GM18508 (cell line): ENCODE measurements at regions not wholly inside any gene's neighbourhood (a gene's known extent, or its start where the extent isn't known, plus 50 kb on each side); places are given as distances from the start of the nearest gene placed in this dataset.

Source experiments
- ATAC-seq: cut with Tn5 transposase; IDR thresholded peaks from one replicate; pipeline ENCODE4 v1.9.1; 2021; ENCODE audit warnings: moderate number of reproducible peaks; ENCODE audit not compliant: insufficient read depth, unreplicated experiment

- ATAC-seq, result no peak
Measured at GRCh38 chr4:10958226-10958856, 273.8 kb upstream of the CLNK start.

GRCh38 chr4:10951306-10951705, 266.7 kb upstream of the CLNK start:
- no peak for ATAC-seq

DNA sequence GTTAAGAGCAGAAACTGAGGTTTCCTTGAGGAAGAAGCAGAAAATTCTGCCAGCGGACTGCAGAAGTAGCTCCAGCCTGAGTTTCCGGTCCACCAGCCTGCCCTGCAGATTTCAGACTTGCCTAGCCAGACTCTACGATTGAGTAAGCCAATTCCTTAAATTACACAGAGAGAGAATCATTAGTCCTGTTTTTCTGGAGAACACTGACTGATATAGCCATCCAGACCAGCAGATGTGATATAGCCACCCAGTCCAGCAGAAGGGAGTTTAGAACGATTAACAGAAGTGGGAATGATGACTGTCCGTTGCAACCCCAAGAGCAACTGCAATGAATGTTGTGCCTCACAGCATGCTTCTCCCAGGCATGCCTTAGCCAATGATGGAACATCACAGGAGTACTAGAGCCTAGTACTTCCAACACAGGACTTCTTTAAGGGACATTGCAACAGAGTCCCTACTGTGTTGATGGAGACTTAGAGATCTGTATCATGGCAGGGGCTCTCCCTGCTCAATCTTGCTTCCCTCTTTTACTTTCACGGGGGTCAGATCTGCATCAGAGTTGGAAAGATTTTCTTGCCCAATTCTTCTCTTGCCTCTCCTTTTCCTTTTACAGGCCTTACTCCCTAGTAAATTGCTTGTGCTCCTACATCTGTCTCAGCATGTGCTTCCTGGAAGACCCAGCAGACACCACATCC, 264.6 kb upstream of the CLNK start:
- ATAC-seq, result no peak

DNA sequence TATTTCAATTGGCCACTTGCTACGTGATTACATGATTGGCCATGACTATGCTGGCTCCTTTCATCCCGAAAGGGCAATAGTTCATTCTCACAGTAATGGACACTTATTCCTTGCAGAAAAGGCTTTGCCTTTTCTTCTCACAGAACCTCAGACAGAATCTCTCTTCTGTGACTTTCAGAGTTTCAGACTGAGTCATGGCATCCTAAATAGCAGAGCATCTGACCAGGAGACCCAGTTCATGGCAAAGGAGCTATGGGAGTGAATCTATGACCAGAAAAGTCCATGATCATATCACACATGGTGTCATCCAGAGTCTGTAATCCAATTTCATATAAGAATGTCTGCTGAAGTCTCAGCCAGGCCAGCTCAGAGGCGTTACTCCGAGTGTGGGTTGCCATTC, 263.3 kb upstream of the CLNK start:
- no peak for ATAC-seq

- no peak for ATAC-seq
Measured at GRCh38 chr4:10944321-10944720, 259.8 kb upstream of the CLNK start.

DNA sequence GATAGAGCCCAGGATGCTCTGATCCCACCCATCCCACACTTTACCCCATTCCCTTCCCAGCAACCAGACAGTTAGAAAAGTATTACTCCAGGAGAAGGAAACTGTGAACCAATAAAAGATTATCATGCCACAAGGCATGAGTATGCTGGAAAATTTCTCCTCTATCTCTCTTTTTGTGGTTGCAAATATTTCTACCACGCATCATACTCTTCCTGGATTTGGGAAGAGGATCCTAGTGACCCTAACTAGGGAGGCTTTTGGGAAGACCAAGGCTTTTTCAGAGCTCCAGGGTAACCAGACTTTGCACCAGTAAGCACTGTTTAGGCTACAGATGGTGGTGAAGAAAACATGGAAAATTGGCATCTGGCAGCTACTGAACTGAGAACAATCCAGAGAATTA, 257.6 kb upstream of the CLNK start:
- no peak for ATAC-seq

DNA sequence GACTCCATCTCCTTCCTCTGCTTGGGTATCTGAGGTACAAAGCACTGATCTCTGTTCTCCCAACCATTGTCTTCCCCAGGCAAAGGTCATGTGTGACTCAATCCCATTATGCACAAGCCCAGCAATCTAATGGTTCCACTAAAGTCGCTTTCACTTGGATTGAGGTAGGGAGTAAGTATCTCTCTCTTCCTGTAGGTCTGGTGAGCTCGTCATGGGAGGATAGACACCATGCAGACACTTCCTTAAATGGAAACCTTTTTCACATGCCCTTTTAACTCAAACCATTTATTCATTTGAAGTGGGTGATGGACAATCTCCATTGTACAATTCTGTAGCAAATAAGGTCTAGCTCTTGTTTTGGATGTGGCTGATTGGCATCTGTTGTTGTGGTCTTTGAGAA, 245.2 kb upstream of the CLNK start:
- no peak for ATAC-seq

DNA sequence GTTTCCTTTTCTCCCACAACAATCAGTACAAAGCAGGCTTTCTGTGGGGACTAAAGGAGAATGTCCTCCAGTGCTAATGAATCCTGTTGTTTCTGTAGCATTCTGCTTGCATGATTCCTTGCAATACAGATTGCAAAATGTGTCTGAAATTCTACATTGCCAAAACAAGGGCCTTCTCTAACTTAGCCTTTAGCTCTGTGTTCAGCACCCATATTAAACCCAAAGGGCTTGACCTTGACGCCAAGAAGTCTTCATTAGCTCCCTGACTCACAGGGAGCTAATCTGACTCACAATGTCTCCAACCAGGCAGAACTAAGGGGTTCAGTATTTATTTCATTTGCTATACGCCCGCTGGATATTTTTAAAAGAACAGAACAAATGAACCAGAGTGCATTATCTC, 241.4 kb upstream of the CLNK start:
- no peak for ATAC-seq

DNA sequence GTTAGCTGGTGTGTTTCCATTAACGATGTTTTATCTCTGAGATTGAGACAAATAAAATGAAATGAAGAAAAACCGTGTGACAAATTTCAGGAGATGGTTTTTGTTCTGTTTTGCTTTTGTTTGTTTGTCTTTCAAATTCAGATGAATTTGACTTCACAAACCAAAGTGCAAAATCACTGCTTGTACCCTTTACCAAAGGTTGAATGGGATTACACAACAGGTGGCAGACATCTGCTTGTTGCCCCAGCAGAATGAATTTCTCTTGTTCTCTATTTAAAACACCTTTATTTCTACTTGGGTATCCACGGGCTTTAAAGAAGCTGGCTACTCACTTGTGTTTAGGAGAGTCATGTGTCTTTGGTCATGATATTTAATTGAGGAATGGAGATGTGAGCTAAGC, 239.7 kb upstream of the CLNK start:
- ATAC-seq, result no peak

- no peak for ATAC-seq
Measured at GRCh38 chr4:10917566-10917965, 233.0 kb upstream of the CLNK start.

- ATAC-seq, result no peak
Measured at GRCh38 chr4:10898072-10898471, 213.5 kb upstream of the CLNK start.

DNA sequence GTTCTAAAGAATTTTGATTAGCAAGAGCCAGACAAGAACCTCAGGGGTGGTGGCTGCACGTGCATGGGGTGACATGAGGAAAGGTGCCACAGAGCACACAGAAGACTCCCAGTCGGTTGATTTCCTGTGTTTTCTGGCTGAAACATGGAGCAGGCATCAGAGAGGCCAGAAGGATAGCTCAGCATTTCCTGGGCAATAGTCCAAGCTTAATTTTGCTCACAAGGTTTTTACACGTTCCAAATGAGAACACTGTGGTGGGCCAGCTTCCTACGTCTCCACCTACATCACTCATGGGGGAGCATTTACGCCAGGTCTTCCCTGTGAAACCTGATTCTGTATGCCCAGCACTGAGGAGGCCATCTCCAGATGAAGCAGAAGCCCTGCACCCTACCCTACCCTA, 212.5 kb upstream of the CLNK start:
- no peak for ATAC-seq

- no peak for ATAC-seq
Measured at GRCh38 chr4:10893395-10893794, 208.8 kb upstream of the CLNK start.

GRCh38 chr4:10891866-10892265, 207.3 kb upstream of the CLNK start:
- no peak for ATAC-seq

GRCh38 chr4:10889819-10890218, 205.3 kb upstream of the CLNK start:
- ATAC-seq, result no peak

DNA sequence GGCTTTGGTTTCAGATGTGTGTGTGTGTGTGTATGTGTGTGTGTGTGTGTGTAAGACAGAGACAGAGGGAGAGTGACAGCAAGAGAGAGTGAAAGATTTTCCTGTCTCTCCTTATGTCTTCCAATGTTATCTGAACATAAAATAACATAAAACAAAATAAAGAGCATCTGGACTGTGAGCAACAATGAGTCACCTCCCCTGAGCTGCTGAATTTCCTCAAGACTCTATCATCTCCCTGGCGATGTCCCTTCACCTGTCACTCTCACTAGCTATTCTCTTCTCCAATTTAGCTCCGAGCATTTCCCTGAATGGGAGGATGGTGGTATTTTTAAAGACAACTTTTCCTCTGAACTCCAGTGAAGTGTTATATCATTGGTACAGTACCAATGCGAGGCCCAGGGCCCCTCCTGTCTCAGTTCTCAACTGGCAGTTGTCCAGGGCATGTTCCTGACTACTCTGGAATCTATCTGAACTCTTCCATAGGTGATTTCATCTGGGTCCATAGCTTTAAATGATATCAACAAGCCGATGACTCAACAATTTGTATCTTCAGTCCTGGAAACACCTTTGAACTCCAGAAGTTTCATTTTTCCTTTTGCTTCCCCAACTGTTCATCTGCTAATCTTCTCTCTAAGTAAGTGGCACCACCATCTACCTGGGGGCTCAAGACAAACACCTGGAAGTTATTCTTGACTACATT, 195.0 kb upstream of the CLNK start:
- no peak for ATAC-seq

- ATAC-seq, result no peak
Measured at GRCh38 chr4:10878861-10879260, 194.3 kb upstream of the CLNK start.

GRCh38 chr4:10877076-10877475, 192.5 kb upstream of the CLNK start:
- ATAC-seq, result no peak

DNA sequence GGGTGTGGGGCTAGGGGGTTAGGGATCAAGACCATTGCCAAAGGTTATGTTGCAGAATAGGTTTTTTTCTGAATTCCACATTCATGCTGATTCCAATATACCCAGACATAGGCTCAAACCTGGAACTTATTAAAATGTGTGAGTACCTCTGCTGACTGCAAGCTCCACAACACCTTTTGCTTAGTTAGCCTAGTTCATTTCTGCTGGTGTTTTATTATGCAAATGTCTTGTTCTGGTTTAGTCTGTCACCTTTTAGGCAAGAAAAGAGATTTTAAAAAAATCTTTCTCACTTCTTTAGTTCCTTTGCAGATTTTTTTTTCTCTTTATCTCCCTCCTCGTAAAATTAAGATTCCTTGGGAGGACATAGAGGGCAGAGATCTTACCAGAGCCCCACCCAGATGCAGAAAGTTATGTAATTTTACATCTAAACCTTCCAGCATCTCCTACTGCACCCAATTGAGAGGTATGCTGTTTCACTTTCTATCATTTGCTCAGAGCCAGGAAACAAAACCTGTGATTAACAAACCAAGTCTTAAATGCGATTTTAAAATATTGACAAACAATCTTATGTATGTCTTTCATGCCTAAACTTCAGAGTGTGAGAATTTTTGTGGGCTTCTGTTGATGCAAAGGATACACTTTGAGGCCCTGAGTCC, 190.7 kb upstream of the CLNK start:
- no peak for ATAC-seq

DNA sequence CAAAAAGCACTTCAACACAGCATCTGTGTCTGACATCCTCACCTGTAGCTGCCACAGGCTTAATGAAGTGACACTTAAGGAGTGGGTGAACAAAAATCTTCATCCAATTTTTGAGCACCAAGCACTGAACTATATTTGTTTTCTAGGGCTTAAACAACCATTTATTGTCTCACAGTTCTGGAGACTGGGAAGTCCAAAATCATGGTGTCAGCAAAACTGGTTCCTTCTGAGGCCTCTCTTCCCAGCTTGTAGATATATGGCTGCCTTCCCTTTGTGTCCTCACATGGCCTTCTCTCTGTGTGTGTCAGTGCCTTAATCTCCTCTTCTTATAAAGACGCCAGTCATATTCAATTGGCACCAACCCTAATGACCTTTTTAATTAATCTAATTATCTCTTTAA, 189.2 kb upstream of the CLNK start:
- ATAC-seq, result no peak

DNA sequence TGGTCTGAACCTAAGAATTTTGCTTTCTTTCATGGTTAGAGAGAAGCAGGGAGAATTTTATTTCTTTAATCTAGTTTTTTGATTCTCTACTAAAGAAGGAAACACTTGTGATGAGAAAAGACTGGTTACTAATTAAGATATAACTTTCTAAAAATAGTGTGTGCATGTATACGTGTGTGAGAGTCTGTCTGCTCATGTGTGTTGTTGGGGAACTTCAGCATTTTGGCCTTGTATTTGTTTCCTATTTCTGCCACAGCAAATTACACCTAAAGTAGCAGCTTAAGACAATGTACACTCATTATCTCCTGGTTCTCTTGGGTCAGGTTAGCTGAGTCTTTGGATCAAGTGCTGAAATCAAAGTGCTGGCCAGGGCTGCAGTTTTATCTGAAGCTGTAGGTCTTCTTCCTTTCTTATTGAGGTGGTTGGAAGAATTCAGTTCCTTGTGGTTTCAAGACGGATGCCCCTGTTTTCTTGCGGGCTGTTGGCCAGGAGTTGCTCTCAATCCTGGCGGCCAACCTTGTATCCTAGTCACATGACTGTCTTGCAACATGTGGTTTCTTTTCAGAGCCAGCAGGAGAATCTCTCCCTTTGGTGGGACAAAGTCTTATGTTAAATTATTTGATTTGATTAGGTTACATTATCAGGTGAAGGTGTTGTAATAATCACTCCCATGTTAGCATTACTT, 188.4 kb upstream of the CLNK start:
- ATAC-seq, result no peak
